ENCODE measurements at regions not wholly inside any gene's neighbourhood (a gene's known extent, or its start where the extent isn't known, plus 50 kb on each side); places are given as distances from the start of the nearest gene placed in this dataset.

GRCh38 chr5:9724707-9725106 is 94.6 kb upstream of the TAS2R1 start:
- TF ChIP-seq POLR2A (IDR thresholded peaks at IDR 0.05) = no peak
- TF ChIP-seq CTCF (IDR thresholded peaks at IDR 0.05) = no peak
